Neural cell (in vitro differentiated cells): ENCODE measurements at regions not wholly inside any gene's neighbourhood (a gene's known extent, or its start where the extent isn't known, plus 50 kb on each side); places are given as distances from the start of the nearest gene placed in this dataset.

Source experiments
- H2AFZ ChIP-seq: fragments of 200-600, 300-800 bp; sonication (generic), shearing (Covaris generic); 2 replicates; pipeline ENCODE4 v1.6.0; 2014; ENCODE audit warnings: low read depth, mild to moderate bottlenecking, antibody characterized with exemption, low read length, moderate library complexity
- H3F3A ChIP-seq: fragments of 200-600 bp; shearing (Covaris generic); 2 replicates; pipeline ENCODE4 v1.6.1; 2016; ENCODE audit warnings: mild to moderate bottlenecking, moderate library complexity, mixed read lengths, antibody characterized with exemption, low read length; ENCODE audit not compliant: insufficient read depth, poor library complexity, severe bottlenecking
- H3K27ac ChIP-seq: fragments of 200-600, 300-800 bp; sonication (generic), shearing (Covaris generic); 2 replicates; pipeline ENCODE4 v1.5.1; 2014; ENCODE audit warnings: mild to moderate bottlenecking, low read length, moderate library complexity
- H3K27me3 ChIP-seq: fragments of 300-800, 200-600 bp; sonication (generic), shearing (Covaris generic); 2 replicates; pipeline ENCODE4 v1.6.0; 2014; ENCODE audit warnings: mild to moderate bottlenecking, low read depth, low read length, moderate library complexity; ENCODE audit not compliant: insufficient read depth
- H3K36me3 ChIP-seq: fragments of 300-800, 200-600 bp; sonication (generic), shearing (Covaris generic); 2 replicates; pipeline ENCODE4 v1.5.1; 2014; ENCODE audit warnings: mild to moderate bottlenecking, antibody characterized with exemption, low read length, moderate library complexity; ENCODE audit not compliant: insufficient read depth
- H3K4me2 ChIP-seq: fragments of 300-800, 200-600 bp; sonication (generic), shearing (Covaris generic); 2 replicates; pipeline ENCODE4 v1.6.0; 2014; ENCODE audit warnings: mild to moderate bottlenecking, low read length
- H3K4me3 ChIP-seq: fragments of 300-800, 200-600 bp; sonication (generic), shearing (Covaris generic); 2 replicates; pipeline ENCODE4 v1.5.1; 2014; ENCODE audit warnings: mild to moderate bottlenecking, low read length, moderate library complexity
- H3K79me2 ChIP-seq: fragments of 200-600 bp; shearing (Covaris generic); replicated peaks from 2 replicates; pipeline ENCODE4 v1.6.0; 2014; ENCODE audit warnings: mild to moderate bottlenecking, low read length, moderate library complexity; ENCODE audit not compliant: insufficient read depth
- H3K9ac ChIP-seq: fragments of 300-800, 200-600 bp; sonication (generic), shearing (Covaris generic); 2 replicates; pipeline ENCODE4 v1.6.1; 2016; ENCODE audit warnings: mild to moderate bottlenecking, low read length, mixed read lengths
- H3K9me2 ChIP-seq: fragments of 200-600 bp; shearing (Covaris generic); 2 replicates; pipeline ENCODE4 v1.6.1; 2016; ENCODE audit warnings: mild to moderate bottlenecking, low read length, mixed read lengths; ENCODE audit not compliant: insufficient read depth
- H3K9me3 ChIP-seq: fragments of 200-600, 300-800 bp; sonication (generic), shearing (Covaris generic); 2 replicates; pipeline ENCODE4 v1.6.1; 2016; ENCODE audit warnings: mild to moderate bottlenecking, mixed run types, low read length, moderate library complexity, mixed read lengths
- H4K20me1 ChIP-seq: fragments of 200-600 bp; shearing (Covaris generic); 2 replicates; pipeline ENCODE4 v1.6.1; 2016; ENCODE audit warnings: mild to moderate bottlenecking, mixed run types; ENCODE audit not compliant: insufficient read depth
- CTCF ChIP-seq: fragments of 450-650 bp; IDR thresholded peaks from 2 replicates; pipeline ENCODE4 v1.5.1; 2014; ENCODE audit warnings: antibody characterized with exemption, mild to moderate bottlenecking, moderate library complexity; ENCODE audit not compliant: poor library complexity, severe bottlenecking
- EP300 ChIP-seq: fragments of 450-650 bp; conservative IDR thresholded peaks from 2 replicates; pipeline ENCODE4 v1.6.1; 2014; ENCODE audit warnings: antibody characterized with exemption, mild to moderate bottlenecking, moderate library complexity; ENCODE audit not compliant: poor library complexity, severe bottlenecking
- EZH2 ChIP-seq: fragments of 200-600, 300-800 bp; shearing (Covaris generic), sonication (generic); IDR thresholded peaks from 2 replicates; pipeline ENCODE4 v1.6.1; 2014; ENCODE audit warnings: antibody characterized with exemption, low read length, borderline replicate concordance, mild to moderate bottlenecking; ENCODE audit not compliant: insufficient read depth, poor library complexity, severe bottlenecking
- MXI1 ChIP-seq: fragments of 450-650 bp; conservative IDR thresholded peaks from 2 replicates; pipeline ENCODE4 v1.6.1; 2014; ENCODE audit warnings: antibody characterized with exemption, mild to moderate bottlenecking; ENCODE audit not compliant: poor library complexity, severe bottlenecking
- POLR2AphosphoS5 ChIP-seq: IDR thresholded peaks from 2 replicates; pipeline ENCODE4 v1.6.1; 2012
- RAD21 ChIP-seq: fragments of 450-650 bp; conservative IDR thresholded peaks from 2 replicates; pipeline ENCODE4 v1.6.1; 2014; ENCODE audit warnings: antibody characterized with exemption, mild to moderate bottlenecking, moderate library complexity
- REST ChIP-seq: IDR thresholded peaks from 2 replicates; pipeline ENCODE4 v1.6.1; 2012; ENCODE audit warnings: borderline replicate concordance
- SMC3 ChIP-seq: fragments of 450-650 bp; conservative IDR thresholded peaks from 2 replicates; pipeline ENCODE4 v1.6.1; 2014; ENCODE audit warnings: antibody characterized with exemption, mild to moderate bottlenecking, moderate library complexity; ENCODE audit not compliant: poor library complexity

- Histone ChIP-seq H3K27ac (no peak overlapping the region), H3K4me2 (no peak overlapping the region), H3K9me3 (no peaks in the 10 kb centered on the region), H3F3A (no peaks in the 10 kb centered on the region), H4K20me1 (no peaks in the 10 kb centered on the region), H3K9me2 (no peaks in the 10 kb centered on the region), H2AFZ (no peak overlapping the region), H3K4me3 (no peak overlapping the region), H3K79me2 (no peaks in the 10 kb centered on the region), H3K9ac (no peak overlapping the region), H3K27me3 (no peaks in the 10 kb centered on the region), H3K36me3 (no peaks in the 10 kb centered on the region)
- no peak for TF ChIP-seq SMC3
- TF ChIP-seq RAD21: no peak
- TF ChIP-seq EP300: no peak
- TF ChIP-seq POLR2AphosphoS5: no peak
- no peak for TF ChIP-seq CTCF
- TF ChIP-seq REST: no peak
- no peak for TF ChIP-seq EZH2
These were observed 339.4 kb downstream of the SFMBT2 start for GRCh38 chr10:7071421-7071820.

GRCh38 chr10:7070950-7071349 is 339.9 kb downstream of the SFMBT2 start:
- H3K4me2 ChIP-seq: no peak overlapping the region
- H3K9me3 ChIP-seq: no peaks in the 10 kb centered on the region
- H2AFZ ChIP-seq: no peak overlapping the region
- no peak overlapping the region for H3K27ac ChIP-seq
- H3F3A ChIP-seq: no peaks in the 10 kb centered on the region
- H3K9ac ChIP-seq: no peak overlapping the region
- no peak overlapping the region for H3K4me3 ChIP-seq
- H4K20me1 ChIP-seq: no peaks in the 10 kb centered on the region
- H3K79me2 ChIP-seq: no peaks in the 10 kb centered on the region
- H3K27me3 ChIP-seq: no peaks in the 10 kb centered on the region
- no peaks in the 10 kb centered on the region for H3K36me3 ChIP-seq
- no peaks in the 10 kb centered on the region for H3K9me2 ChIP-seq
- TF ChIP-seq EZH2: no peak

- Histone ChIP-seq H3K9me2 (no peaks in the 10 kb centered on the region), H3K4me2 (no peak overlapping the region), H3K4me3 (no peak overlapping the region), H3K9me3 (no peaks in the 10 kb centered on the region), H3K27ac (no peak overlapping the region), H3K27me3 (no peaks in the 10 kb centered on the region), H3K9ac (no peak overlapping the region), H4K20me1 (no peaks in the 10 kb centered on the region), H2AFZ (no peak overlapping the region), H3K79me2 (no peaks in the 10 kb centered on the region), H3K36me3 (no peaks in the 10 kb centered on the region), H3F3A (no peaks in the 10 kb centered on the region)
- TF ChIP-seq EP300 (no peak), REST (no peak), POLR2AphosphoS5 (no peak), EZH2 (no peak), SMC3 (no peak), MXI1 (no peak)
These were observed 341.1 kb downstream of the SFMBT2 start for GRCh38 chr10:7069706-7070105.
